ENCODE measurements at regions not wholly inside any gene's neighbourhood (a gene's known extent, or its start where the extent isn't known, plus 50 kb on each side); places are given as distances from the start of the nearest gene placed in this dataset.

DNA sequence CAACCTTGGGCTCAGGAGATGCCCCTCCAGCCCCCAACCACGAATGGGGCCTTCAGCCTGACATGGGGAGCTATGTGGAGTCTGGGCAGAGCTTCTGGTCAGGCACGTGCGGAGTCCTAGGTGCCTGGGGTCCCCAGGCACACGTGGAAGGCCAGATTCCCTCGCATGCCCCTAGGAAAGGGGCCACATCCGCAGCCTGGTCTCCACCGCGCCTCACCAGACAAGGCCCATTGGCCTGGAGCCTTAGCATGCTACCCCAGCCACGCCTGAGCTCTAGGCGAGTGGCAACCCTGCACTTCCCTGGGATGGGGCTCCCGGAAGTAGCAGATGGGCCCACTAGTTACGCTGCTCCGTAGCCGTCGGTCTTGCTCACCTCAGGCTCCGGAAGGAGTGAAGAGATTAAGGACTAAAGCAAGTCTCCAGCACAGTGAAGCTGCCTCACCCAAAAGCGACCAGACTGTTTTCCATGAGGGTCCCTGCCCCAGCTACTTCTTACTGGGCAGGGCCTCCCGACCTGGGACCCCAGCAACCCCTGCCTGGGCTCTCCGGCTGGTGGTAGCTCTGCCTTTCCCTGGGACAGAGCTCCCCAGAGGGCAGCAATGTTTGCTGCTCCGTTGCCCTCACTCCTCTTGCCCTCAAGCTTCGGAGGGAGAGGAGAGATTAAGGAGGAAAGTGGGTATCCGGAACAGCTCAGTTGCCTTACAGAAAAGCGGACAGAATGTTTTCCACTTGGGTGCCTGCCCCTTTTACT is 93.2 kb upstream of the IMPG1 start:
- H2BK12ac ChIP-seq (ENCODE audit: insufficient read length, low read depth, low read length), result no peak overlapping the region
- TF ChIP-seq, protein P1, sequence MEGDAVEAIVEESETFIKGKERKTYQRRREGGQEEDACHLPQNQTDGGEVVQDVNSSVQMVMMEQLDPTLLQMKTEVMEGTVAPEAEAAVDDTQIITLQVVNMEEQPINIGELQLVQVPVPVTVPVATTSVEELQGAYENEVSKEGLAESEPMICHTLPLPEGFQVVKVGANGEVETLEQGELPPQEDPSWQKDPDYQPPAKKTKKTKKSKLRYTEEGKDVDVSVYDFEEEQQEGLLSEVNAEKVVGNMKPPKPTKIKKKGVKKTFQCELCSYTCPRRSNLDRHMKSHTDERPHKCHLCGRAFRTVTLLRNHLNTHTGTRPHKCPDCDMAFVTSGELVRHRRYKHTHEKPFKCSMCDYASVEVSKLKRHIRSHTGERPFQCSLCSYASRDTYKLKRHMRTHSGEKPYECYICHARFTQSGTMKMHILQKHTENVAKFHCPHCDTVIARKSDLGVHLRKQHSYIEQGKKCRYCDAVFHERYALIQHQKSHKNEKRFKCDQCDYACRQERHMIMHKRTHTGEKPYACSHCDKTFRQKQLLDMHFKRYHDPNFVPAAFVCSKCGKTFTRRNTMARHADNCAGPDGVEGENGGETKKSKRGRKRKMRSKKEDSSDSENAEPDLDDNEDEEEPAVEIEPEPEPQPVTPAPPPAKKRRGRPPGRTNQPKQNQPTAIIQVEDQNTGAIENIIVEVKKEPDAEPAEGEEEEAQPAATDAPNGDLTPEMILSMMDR (conservative IDR thresholded peaks at IDR 0.05), result no peak
- no peak overlapping the region for H3K4ac ChIP-seq (ENCODE audit: low read depth, low read length)
- H2BK5ac ChIP-seq (ENCODE audit: insufficient read length, low read length), result no peak overlapping the region
- H3K23me2 ChIP-seq (ENCODE audit: insufficient read length, low read depth, low read length, poor library complexity, severe bottlenecking), result no peaks in the 10 kb centered on the region
- no peaks in the 10 kb centered on the region; the same call in 1 of the 2 replicates for H3K27me3 ChIP-seq (ENCODE audit: insufficient read depth, low read length)
- no peak overlapping the region for H2BK15ac ChIP-seq (ENCODE audit: low read depth, low read length)
- no peak overlapping the region for H2AK5ac ChIP-seq (ENCODE audit: insufficient read length, low read length)
- no peak overlapping the region for H3K56ac ChIP-seq (ENCODE audit: insufficient read length, low read depth, low read length)
- H3K18ac ChIP-seq (ENCODE audit: insufficient read length, low read depth, low read length), result no peak overlapping the region
- H3K27ac Mint-ChIP-seq, result no peak overlapping the region; a peak in 1 of 7 replicates
- no peak overlapping the region for H2BK120ac ChIP-seq (ENCODE audit: low read depth, low read length, poor library complexity, severe bottlenecking)
- H3K14ac ChIP-seq (ENCODE audit: insufficient read depth, low read length), result no peak overlapping the region
- no peak for DNase-seq
- peaks cover 9 to 11% of the 10 kb centered on the region in 2 experiments; a peak in 3 of 5 replicates for H3K9me3 Mint-ChIP-seq
- no peak overlapping the region for H4K5ac ChIP-seq (ENCODE audit: insufficient read length, low read depth, low read length)
- no peaks in the 10 kb centered on the region for H3K79me2 ChIP-seq (ENCODE audit: insufficient read depth, low read length)
- no peak overlapping the region for H3K4me3 Mint-ChIP-seq
- no CpG with 5 or more reads among the region's 23 CpGs for WGBS (ENCODE audit: extremely low coverage, insufficient read length, low lambda C conversion rate)
- H4K20me1 ChIP-seq (ENCODE audit: control insufficient read depth, insufficient read depth, insufficient read length), result no peaks in the 10 kb centered on the region
- H3K4me1 Mint-ChIP-seq, result no peaks in the 10 kb centered on the region
- no peak overlapping the region for H3K9ac ChIP-seq (ENCODE audit: extremely low read depth, insufficient read length, low read length)
- H3K4me2 ChIP-seq (ENCODE audit: insufficient read depth, insufficient read length, low read length), result no peak overlapping the region
- no peak overlapping the region for H3K27ac ChIP-seq (ENCODE audit: insufficient read length, low read depth, low read length)
- H3T11ph ChIP-seq (ENCODE audit: low read length), result no peak overlapping the region
- no peak overlapping the region for H4K8ac ChIP-seq (replicated peaks; ENCODE audit: insufficient read length, low read depth, low read length)
- H3K36me3 Mint-ChIP-seq (ENCODE audit: insufficient read depth in 1 of 3, low read depth in 3 of 3), result peaks cover 0 to 2% (median 0%) of the 10 kb centered on the region in 3 experiments; a peak in 1 of 7 replicates
- no peaks in the 10 kb centered on the region for H3K9me3 ChIP-seq (ENCODE audit: control insufficient read depth, low read depth, low read length)
- H3K23ac ChIP-seq (ENCODE audit: insufficient read length, low read depth, low read length), result no peak overlapping the region
- no peaks in the 10 kb centered on the region for H3K4me1 ChIP-seq (ENCODE audit: insufficient read depth, low read length)
- H4K91ac ChIP-seq (ENCODE audit: insufficient read length, low read depth, low read length), result no peak overlapping the region
- H3K79me1 ChIP-seq (ENCODE audit: insufficient read depth, low read depth, low read length, poor library complexity, severe bottlenecking), result no peaks in the 10 kb centered on the region
- H2AFZ ChIP-seq (ENCODE audit: low read length), result no peak overlapping the region
- peaks cover 1% of the 10 kb centered on the region; the same call in 1 of the 2 replicates for H3K27me3 Mint-ChIP-seq (ENCODE audit: low read depth)
- no peak overlapping the region for H2BK20ac ChIP-seq (ENCODE audit: low read depth, low read length, poor library complexity, severe bottlenecking)

Data from H9 (cell line).